ENCODE measurements at regions not wholly inside any gene's neighbourhood (a gene's known extent, or its start where the extent isn't known, plus 50 kb on each side); places are given as distances from the start of the nearest gene placed in this dataset.

DNA sequence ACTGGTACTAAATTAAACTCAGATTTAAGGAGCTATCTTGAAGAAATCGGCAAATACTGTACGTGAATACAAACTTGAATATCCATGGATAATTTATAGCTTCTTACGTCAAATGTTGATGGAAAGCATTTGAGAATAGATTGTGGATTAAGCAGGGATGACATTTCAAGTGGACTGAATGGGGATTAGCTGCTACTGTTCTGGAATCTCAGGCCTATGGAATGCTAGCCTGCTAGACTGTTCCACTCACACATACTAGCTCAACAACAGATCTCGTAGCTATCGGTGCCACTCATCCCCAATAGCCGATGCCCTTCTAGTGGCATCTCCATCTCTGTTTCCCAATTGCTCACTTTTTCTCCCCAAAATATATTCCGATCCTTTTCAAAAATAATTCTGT lies 62.0 kb upstream of the USP25 start:
- TF ChIP-seq, protein P1, sequence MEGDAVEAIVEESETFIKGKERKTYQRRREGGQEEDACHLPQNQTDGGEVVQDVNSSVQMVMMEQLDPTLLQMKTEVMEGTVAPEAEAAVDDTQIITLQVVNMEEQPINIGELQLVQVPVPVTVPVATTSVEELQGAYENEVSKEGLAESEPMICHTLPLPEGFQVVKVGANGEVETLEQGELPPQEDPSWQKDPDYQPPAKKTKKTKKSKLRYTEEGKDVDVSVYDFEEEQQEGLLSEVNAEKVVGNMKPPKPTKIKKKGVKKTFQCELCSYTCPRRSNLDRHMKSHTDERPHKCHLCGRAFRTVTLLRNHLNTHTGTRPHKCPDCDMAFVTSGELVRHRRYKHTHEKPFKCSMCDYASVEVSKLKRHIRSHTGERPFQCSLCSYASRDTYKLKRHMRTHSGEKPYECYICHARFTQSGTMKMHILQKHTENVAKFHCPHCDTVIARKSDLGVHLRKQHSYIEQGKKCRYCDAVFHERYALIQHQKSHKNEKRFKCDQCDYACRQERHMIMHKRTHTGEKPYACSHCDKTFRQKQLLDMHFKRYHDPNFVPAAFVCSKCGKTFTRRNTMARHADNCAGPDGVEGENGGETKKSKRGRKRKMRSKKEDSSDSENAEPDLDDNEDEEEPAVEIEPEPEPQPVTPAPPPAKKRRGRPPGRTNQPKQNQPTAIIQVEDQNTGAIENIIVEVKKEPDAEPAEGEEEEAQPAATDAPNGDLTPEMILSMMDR (IDR thresholded peaks at IDR 0.05; ENCODE audit: insufficient read depth, low read length), result no peak
- no peak for TF ChIP-seq POLR2AphosphoS5 (IDR thresholded peaks at IDR 0.05; ENCODE audit: low read depth)
